Hematopoietic multipotent progenitor cell treated with erythropoietin and hydrocortisone succinate and interleukin-3 and kit ligand, for 17 days (in vitro differentiated cells): ENCODE measurements at regions not wholly inside any gene's neighbourhood (a gene's known extent, or its start where the extent isn't known, plus 50 kb on each side); places are given as distances from the start of the nearest gene placed in this dataset.
"Not testable (repeated sequence)": the region's sequence is repeated elsewhere in the genome, so short reads cannot be mapped to it uniquely, and the experiment has no call there.

Experiments
- DNase-seq: peaks from one replicate; pipeline ENCODE4 v3.0.0-alpha.2; 2015; ENCODE audit warnings: low spot score

- no peak for DNase-seq
Measured at GRCh38 chr3:31184261-31185061, 290.0 kb upstream of the GADL1 start.

DNA sequence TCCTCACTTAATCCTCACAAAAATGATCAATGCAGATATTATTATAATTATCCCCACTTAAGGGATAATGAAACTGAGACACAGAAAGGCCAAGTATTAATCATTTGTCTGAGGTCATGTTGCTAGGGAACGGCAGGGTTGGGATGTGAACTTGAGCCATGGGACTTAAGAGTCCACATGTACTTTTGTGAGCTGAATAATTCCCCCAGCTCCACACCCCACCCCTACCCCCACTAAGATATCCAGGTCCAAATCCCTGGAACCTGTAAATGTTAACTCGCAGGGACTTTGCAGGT, 290.5 kb upstream of the GADL1 start:
- no peak for DNase-seq

GRCh38 chr3:31186041-31186440, 291.6 kb upstream of the GADL1 start:
- DNase-seq, result no peak

- DNase-seq, result no peak
Measured at GRCh38 chr3:31187380-31187779, 292.9 kb upstream of the GADL1 start.

DNA sequence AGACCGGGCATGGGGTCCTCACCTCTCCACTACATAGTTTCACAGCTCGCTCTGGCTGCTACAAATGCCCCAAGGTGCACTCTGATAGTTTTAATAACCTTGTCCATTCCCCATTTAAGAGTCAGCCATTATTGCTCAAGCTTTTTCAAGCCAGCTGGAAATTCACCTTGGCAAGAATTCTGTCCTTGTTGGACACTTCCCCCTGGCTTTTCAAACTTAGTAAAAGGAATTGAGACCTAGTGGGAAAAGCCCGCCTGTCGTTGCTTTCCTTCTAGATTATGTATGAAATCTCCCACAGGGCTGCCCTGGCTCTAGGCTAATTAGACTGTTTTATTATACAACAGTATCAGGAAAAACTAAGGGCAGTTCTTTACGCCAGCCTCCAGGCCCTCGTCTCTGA, 293.7 kb upstream of the GADL1 start:
- no peak for DNase-seq

GRCh38 chr3:31189330-31189729, 294.9 kb upstream of the GADL1 start:
- no peak for DNase-seq

GRCh38 chr3:31189971-31190370, 295.5 kb upstream of the GADL1 start:
- no peak for DNase-seq

GRCh38 chr3:31191354-31191753, 296.9 kb upstream of the GADL1 start:
- no peak for DNase-seq

DNA sequence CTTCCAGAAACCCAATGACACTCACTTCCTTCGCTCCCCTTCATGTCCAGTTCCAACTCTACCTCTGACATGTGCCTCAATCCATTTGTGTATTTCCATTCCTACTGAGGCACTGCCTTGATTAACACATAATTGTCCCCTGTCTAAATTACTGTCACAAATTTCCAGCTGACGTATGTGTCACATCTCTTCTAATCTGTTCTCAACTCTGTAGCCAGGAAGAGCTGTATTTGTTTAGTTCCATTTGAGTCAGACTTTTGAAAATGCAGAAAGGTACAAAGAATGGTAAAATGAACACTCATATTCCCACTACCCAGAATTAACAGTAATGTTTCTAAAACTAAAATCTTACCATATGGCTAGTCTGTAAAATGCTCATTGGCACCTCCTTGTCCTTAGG, 299.0 kb upstream of the GADL1 start:
- DNase-seq, result no peak

- DNase-seq, result no peak
Measured at GRCh38 chr3:31193871-31194270, 299.4 kb upstream of the GADL1 start.

DNA sequence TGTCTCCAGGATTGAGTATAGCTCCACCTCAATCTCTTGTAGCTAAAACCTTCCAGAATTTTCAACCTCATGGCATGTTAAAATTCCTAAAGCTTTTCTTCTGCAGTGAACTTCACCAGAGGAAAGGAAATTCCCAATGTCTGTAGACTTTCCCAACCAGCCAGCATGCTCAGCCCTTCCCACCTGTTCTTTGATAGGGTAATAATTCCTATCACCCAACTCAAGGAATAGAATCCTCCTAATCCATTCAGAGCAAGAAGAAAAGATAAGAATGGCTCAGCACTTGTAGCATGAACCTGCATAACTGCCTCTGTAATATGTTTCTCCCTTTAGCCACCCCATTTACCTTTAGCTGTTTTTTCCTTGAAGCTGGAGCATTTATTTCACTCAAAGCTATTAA, 301.8 kb upstream of the GADL1 start:
- no peak for DNase-seq

DNA sequence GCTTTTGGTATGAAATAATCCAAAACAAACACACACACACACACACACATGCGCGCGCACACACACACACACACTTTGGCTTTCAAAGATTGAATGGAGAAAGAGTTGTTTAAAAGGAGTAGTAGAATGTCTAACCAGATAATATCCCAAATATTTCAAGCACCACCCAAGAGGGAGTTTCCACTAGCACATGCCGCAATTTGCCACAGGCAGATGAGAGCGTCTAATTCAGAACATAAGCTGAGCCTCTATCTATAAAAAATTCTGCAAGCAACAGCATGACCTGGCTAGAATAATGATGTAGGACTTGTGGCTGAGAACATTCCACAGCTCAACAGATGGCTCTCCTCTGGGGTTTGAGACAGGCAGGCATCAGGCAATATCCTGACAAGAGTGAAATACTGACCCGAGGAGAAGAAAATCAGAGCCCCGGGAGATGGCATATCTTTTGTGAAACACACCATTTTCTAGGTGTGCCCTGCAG, 302.5 kb upstream of the GADL1 start:
- no peak for DNase-seq

DNA sequence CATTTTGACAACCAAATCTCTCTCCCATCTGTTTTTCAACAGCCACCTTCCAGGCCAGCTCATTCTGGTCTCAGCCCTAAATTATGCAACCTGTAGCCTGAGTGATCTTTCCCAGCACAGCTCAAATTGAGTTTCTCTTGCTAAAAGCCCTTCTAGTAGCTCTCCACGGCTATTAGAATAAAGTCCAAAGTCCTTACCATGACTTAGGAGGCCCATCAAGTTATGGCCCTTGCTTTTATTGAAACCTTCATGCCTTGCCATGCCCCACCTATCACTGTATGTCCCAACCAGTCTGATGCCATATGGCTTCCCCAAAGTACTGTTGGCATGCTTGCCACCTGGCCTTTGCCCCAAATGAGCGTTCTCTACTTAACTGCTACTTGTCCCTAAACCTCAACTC, 303.5 kb upstream of the GADL1 start:
- no peak for DNase-seq

DNA sequence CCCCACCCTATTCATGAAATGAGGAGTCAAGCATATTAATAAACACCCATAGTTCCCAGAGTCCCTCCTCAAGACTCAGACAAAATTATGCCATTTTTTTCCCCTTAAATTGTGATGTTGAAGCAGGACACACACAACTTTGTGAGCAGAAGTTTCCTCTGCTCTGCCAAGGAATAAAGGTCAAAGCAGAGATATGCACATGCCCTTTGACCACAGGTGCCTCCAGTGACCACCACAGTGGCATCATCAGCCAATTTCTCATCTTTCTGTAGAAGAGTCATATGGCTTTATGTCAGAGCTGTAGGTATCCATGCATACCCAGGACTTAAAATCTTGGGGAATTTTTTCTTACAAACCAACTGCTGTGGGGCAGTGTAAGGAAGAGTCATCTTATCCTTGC, 304.4 kb upstream of the GADL1 start:
- DNase-seq, result no peak

DNA sequence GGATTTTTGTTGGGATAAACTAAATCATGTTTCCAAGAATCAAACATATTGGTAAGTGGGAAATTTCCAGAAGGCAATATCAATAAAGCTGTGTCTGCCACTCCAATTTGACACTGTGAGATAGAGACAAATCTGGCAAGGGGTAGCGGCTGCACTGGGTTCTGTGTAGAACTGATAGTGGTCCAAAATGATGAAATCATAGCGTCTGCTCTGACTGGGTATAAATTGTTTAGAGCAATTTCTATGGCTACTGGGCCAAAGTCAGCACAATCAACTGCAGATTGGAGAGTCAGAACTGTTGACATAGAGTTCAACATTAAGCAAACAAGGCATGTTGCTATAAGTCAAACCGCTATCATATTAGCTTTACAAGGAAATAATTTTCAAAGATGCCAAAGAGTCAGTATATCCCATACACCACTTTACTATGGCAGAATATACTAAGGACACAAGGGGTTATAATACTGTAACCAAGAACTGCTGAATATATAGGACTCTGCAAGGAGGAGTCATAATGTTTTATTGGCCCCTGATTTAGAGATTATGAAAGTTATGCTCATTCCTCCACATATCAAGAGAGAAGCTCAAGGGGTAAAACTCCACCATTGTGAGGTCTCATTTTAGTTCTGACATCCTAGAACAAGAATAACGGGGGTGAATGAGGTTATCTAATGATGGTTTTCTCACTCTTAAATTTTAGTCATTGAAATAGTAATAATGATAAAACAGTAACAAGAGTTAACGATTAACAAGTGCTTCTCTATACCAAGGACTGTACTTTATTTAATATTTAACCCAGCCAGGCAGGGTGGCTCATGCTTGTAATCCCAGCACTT, 309.7 kb upstream of the GADL1 start:
- DNase-seq, result no peak

DNA sequence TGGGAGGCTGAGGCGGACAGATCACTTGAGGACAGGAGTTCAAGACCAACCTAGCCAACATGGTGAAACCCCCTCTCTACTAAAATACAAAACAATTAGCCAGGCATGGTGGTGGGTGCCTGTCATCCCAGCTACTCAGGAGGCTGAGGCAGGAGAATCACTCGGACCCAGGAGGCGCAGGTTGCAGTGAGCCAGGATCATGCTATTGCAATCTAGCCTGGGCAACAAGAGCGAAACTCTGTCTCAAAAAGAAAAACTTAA, 310.3 kb upstream of the GADL1 start:
- not testable (repeated sequence) for DNase-seq

- DNase-seq, result no peak
Measured at GRCh38 chr3:31210068-31210645, 315.7 kb upstream of the GADL1 start.

GRCh38 chr3:31213869-31214486, 318.7 kb upstream of the STT3B start:
- no peak for DNase-seq

DNA sequence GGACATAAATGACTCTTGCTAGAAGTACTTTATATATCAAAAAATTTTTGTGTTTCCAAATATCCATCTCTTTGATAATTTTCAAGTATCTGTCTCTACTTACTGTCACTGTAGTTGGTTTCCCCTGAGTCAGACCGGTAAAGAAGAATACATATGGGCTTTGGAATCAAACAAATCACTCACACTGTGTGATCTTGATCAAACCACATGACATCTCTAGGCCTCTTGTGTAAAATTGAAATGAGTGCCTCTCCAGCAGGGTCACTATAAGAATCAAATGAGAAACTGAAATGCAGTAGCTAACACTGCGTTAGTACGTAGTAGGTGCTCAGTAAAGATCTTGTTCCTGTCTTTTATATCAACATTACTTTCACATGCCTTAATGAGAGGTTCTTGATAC, 314.6 kb upstream of the STT3B start:
- DNase-seq, result no peak

DNA sequence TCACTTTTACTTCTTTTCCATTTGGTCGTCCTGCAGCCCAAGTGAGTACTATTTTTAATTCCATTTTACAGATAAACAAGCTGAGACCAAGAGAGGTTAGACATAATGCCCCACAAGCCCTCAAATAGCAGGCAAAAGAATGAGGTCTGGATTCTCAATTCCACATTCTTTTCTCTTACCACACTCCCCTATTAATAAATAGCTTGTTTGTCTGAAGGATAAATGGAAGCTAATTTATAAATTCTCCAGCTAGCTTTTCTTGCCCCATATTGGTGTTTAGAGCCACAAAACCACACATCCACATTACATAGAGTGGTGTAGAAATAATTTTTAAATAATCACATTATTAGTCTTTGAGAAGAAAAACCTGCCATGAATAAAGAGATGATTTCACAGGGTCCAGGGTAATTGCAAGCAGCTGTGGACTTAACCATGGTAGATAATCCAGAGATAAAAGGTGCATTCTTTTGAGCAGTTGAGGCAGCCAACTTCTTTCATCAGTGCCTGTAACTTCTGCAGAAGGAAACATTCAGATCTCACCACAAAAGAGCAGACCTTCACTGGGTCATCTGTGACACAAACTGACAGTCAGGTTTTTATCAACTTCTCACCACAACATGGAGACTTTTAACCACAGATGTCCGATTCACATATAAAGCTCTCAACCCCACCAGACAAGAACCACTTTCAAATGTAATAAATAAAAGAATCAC, 313.4 kb upstream of the STT3B start:
- DNase-seq, result no peak

DNA sequence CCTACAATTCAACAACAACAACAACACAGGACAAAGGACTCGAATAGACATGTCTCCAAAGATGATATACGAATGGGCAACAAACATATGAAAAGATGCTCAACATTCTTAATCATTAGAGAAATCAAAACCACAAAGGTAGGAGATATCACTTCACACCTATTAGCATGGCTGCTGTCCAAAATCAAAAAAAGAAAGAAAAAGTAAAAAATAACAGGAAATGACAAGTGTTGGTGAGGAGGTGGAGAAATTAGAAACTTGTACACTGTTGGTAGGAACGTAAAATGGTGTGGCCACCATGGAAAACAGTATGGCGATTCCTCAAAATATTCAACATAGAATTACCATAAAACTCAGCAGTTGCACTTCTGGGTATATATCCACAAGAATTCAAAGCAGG, 312.3 kb upstream of the STT3B start:
- no peak for DNase-seq

- DNase-seq, result no peak
Measured at GRCh38 chr3:31223278-31223677, 309.4 kb upstream of the STT3B start.
